HepG2 (cell line): ENCODE measurements at regions not wholly inside any gene's neighbourhood (a gene's known extent, or its start where the extent isn't known, plus 50 kb on each side); places are given as distances from the start of the nearest gene placed in this dataset.

ENCODE experiments used
- ATAC-seq: fragments of 200-7000 bp; cut with Tn5 transposase; 3 replicates; pipeline ENCODE4 v1.9.1; 2020; ENCODE audit warnings: mild to moderate bottlenecking, moderate library complexity
- BruUV-seq: library from RNA; stranded (reverse); fragments of 400-500 nt; replicated peaks from 2 replicates; lab custom pipeline; 2021; lab: Mats Ljungman, UMichigan
- CTCF ChIA-PET: fragments of 300-600 bp; formaldehyde crosslinking; extraction: SDS; loops from one replicate; lab custom pipeline; 2021; ENCODE audit warnings: low total read pairs, inconsistent platforms, low intra/inter-chr PET ratio; lab: Yijun Ruan, JAX
- POLR2A ChIA-PET: fragments of 350-600 bp; sonication (Branson Sonifier 250); formaldehyde crosslinking; loops from one replicate; lab custom pipeline; 2020; ENCODE audit warnings: antibody characterized with exemption, inconsistent platforms; lab: Yijun Ruan, JAX
- DNase-seq: peaks from one replicate; pipeline ENCODE4 v3.0.0-alpha.2; 2015; ENCODE audit warnings: low spot score
- FAIRE-seq: peaks from 3 replicates; lab custom pipeline; 2011; peaks lifted over from hg19 to GRCh38; lab: Jason Lieb, UNC
- H2AFZ ChIP-seq: one replicate; pipeline ENCODE4 v1.6.1; 2011; ENCODE audit warnings: low read length, inconsistent platforms
- H3K27ac ChIP-seq: fragments of 300-600 bp; 3 replicates; pipeline ENCODE4 v1.8.0; 2011; ENCODE audit warnings: mixed run types, mild to moderate bottlenecking, mixed read lengths, low read length, inconsistent platforms; ENCODE audit not compliant: insufficient read depth; ENCODE audit errors: extremely low read length
- H3K27me3 ChIP-seq, 2 experiments: fragments of 200-600 bp in 1 of 2; 2 replicates in 1 of 2; 3 replicates in 1 of 2; pipeline versions ENCODE4 v1.6.0 to v1.8.0; 2011; ENCODE audit warnings: low read length in 2 of 2, mild to moderate bottlenecking in 2 of 2, moderate library complexity in 2 of 2, inconsistent platforms in 1 of 2; ENCODE audit not compliant: insufficient read depth in 2 of 2, control insufficient read depth in 1 of 2
- H3K36me3 ChIP-seq, 2 experiments: fragments of 200-600 bp in 1 of 2; replicated peaks in 1 of 2; 2 replicates in 1 of 2; 3 replicates in 1 of 2; pipeline versions ENCODE4 v1.5.1 to v1.8.0; 2011; ENCODE audit warnings: low read length in 2 of 2, inconsistent platforms in 1 of 2; ENCODE audit not compliant: insufficient read depth in 2 of 2, control insufficient read depth in 1 of 2
- H3K4me1 ChIP-seq: 2 replicates; pipeline ENCODE4 v1.5.1; 2012; ENCODE audit warnings: low read length, inconsistent platforms; ENCODE audit not compliant: insufficient read depth
- H3K4me2 ChIP-seq: 2 replicates; pipeline ENCODE4 v1.6.0; 2011; ENCODE audit warnings: low read depth, low read length, inconsistent platforms
- H3K4me3 ChIP-seq, 3 experiments: fragments of 200-600 bp in 1 of 3; sonication (generic), shearing (Covaris generic) in 1 of 3; replicated peaks in 1 of 3; 2 replicates each; pipeline ENCODE4 v1.5.1; 2011 to 2016; ENCODE audit warnings: low read length in 3 of 3, inconsistent platforms in 2 of 3, low read depth in 2 of 3, mild to moderate bottlenecking in 2 of 3, control low read depth in 1 of 3, mixed read lengths in 1 of 3; ENCODE audit not compliant: insufficient read depth in 1 of 3
- H3K79me2 ChIP-seq: one replicate; pipeline ENCODE4 v1.6.1; 2011; ENCODE audit warnings: low read length, inconsistent platforms; ENCODE audit not compliant: insufficient read depth
- H3K9ac ChIP-seq: 2 replicates; pipeline ENCODE4 v1.6.0; 2011; ENCODE audit warnings: mild to moderate bottlenecking, low read depth, low read length, inconsistent platforms; ENCODE audit not compliant: insufficient read depth
- H3K9me3 ChIP-seq: 2 replicates; pipeline ENCODE4 v1.5.1; 2012; ENCODE audit warnings: mild to moderate bottlenecking, low read length
- H4K20me1 ChIP-seq: 2 replicates; pipeline ENCODE4 v1.6.0; 2011; ENCODE audit warnings: inconsistent platforms, mild to moderate bottlenecking, low read length, moderate library complexity; ENCODE audit not compliant: insufficient read depth
- BCL6 ChIP-seq: IDR thresholded peaks from 2 replicates; pipeline ENCODE4 v1.6.1; 2016; ENCODE audit warnings: missing genetic modification reagents, missing compliant biosample characterization
- BORCS8-MEF2B ChIP-seq: sonication (generic); formaldehyde crosslinking; IDR thresholded peaks from 2 replicates; pipeline ENCODE4 v1.8.0; 2022; ENCODE audit warnings: mild to moderate bottlenecking, missing genetic modification reagents
- NFAT5 ChIP-seq: sonication (generic); formaldehyde crosslinking; IDR thresholded peaks from 2 replicates; pipeline ENCODE4 v1.4.0; 2020; ENCODE audit warnings: missing genetic modification reagents
- NR2F1 ChIP-seq, 2 experiments: fragments of 450-650 bp in 1 of 2; formaldehyde crosslinking in 1 of 2; IDR thresholded peaks; 2 replicates each; pipeline versions ENCODE4 v1.5.0 to v1.6.1; 2016 to 2020; ENCODE audit warnings: mild to moderate bottlenecking in 1 of 2, missing compliant biosample characterization in 1 of 2, missing genetic modification reagents in 1 of 2, moderate library complexity in 1 of 2
- RBM22 ChIP-seq: fragments of 200-400 bp; formaldehyde crosslinking; optimal IDR thresholded peaks from 2 replicates; pipeline ENCODE3; 2017; ENCODE audit warnings: mild to moderate bottlenecking, low read length, moderate library complexity
- ZNF451 ChIP-seq: sonication (generic); formaldehyde crosslinking; IDR thresholded peaks from 2 replicates; pipeline ENCODE4 v1.5.0; 2020; ENCODE audit warnings: mild to moderate bottlenecking, missing genetic modification reagents
- ZNF841 ChIP-seq: sonication (generic); formaldehyde crosslinking; IDR thresholded peaks from 2 replicates; pipeline ENCODE4 v1.8.1; 2023; ENCODE audit warnings: missing genetic modification reagents, borderline replicate concordance
- WGBS: methylation state at CpG from one replicate; pipeline ENCODE4 v1.1.6; 2017; ENCODE audit warnings: low lambda C conversion rate; 5-methylcytosine and 5-hydroxymethylcytosine counted together
- in situ Hi-C: cut with HindIII; loops from 2 replicates; pipeline ENCODE4 v1.10.0; 2017; ENCODE audit warnings: low pct_unique_long_range_greater_than_20kb; ENCODE audit not compliant: extremely low pct_ligation_motif_present
- intact Hi-C: fragments of 100-400 bp; cut with micrococcal nuclease; formaldehyde crosslinking; loops from one replicate; pipeline ENCODE4 v1.10.0; 2022; ENCODE audit not compliant: unreplicated experiment

- CTCF ChIA-PET, result no interaction called here
- intact Hi-C loops (no loop called here), in situ Hi-C loops (no loop called here)
- Histone ChIP-seq H3K4me1 (no peaks in the 10 kb centered on the region), H2AFZ (no peak overlapping the region), H3K27ac (no peak overlapping the region), H3K27me3 (no peaks in the 10 kb centered on the region), H4K20me1 (no peaks in the 10 kb centered on the region), H3K79me2 (no peaks in the 10 kb centered on the region), H3K9me3 (peaks cover 99% of the 10 kb centered on the region), H3K9ac (no peak overlapping the region), H3K4me2 (no peak overlapping the region), H3K36me3 (no peaks in the 10 kb centered on the region), H3K4me3 (no peak overlapping the region)
- no peak for TF ChIP-seq NFAT5 (CRISPR knock-in tag)
- TF ChIP-seq RBM22, result no peak
- no peak for TF ChIP-seq ZNF841 (CRISPR knock-in tag)
- no peak for TF ChIP-seq NR2F1 (CRISPR knock-in tag; IDR thresholded peaks at IDR 0.05)
- TF ChIP-seq ZNF451 (CRISPR knock-in tag), result no peak
- TF ChIP-seq BCL6 (CRISPR knock-in tag), result no peak
- TF ChIP-seq BORCS8-MEF2B, result no peak
- no peak for FAIRE-seq
- 0% methylated on average over 1 of the region's 1 CpG for WGBS
- ATAC-seq, result no peak
- DNase-seq, result no peak
- POLR2A ChIA-PET, result no interaction called here
- no TSS peak for BruUV-seq
These were observed 2103.1 kb downstream of the TP53TG3F start for GRCh38 chr16:35562471-35562870.
